Smooth muscle cell (in vitro differentiated cells): ENCODE measurements at regions not wholly inside any gene's neighbourhood (a gene's known extent, or its start where the extent isn't known, plus 50 kb on each side); places are given as distances from the start of the nearest gene placed in this dataset.
A peak's percentile ranks its signal among the peaks of the same experiment; 100 is the strongest.

ENCODE experiments used
- DNase-seq: peaks from one replicate; lab custom pipeline; 2025; ENCODE audit not compliant: unreplicated experiment; lab: John Stamatoyannopoulos, UW
- H2AFZ ChIP-seq: fragments of 200-600 bp; sonication (generic); 2 replicates; pipeline ENCODE4 v1.6.0; 2016; ENCODE audit warnings: antibody characterized with exemption, low read depth, mild to moderate bottlenecking
- H3F3A ChIP-seq: fragments of 200-600 bp; sonication (generic); 2 replicates; pipeline ENCODE4 v1.6.0; 2017; ENCODE audit warnings: antibody characterized with exemption, low read depth
- H3K27ac ChIP-seq: fragments of 200-600 bp; sonication (generic); 2 replicates; pipeline ENCODE4 v1.5.1; 2016; ENCODE audit warnings: low read depth, mild to moderate bottlenecking
- H3K27me3 ChIP-seq: fragments of 200-600 bp; sonication (generic); 2 replicates; pipeline ENCODE4 v1.6.1; 2016; ENCODE audit warnings: low read depth, mild to moderate bottlenecking
- H3K36me3 ChIP-seq: fragments of 200-600 bp; sonication (generic); 2 replicates; pipeline ENCODE4 v1.5.1; 2016; ENCODE audit warnings: low read depth
- H3K4me1 ChIP-seq: fragments of 200-600 bp; sonication (generic); 2 replicates; pipeline ENCODE4 v1.5.1; 2016; ENCODE audit warnings: low read depth
- H3K4me2 ChIP-seq: fragments of 200-600 bp; sonication (generic); 2 replicates; pipeline ENCODE4 v1.6.0; 2016; ENCODE audit warnings: mild to moderate bottlenecking
- H3K4me3 ChIP-seq: fragments of 200-600 bp; sonication (generic); 2 replicates; pipeline ENCODE4 v1.5.1; 2016; ENCODE audit warnings: mild to moderate bottlenecking
- H3K79me2 ChIP-seq: fragments of 200-600 bp; sonication (generic); 2 replicates; pipeline ENCODE4 v1.6.0; 2016; ENCODE audit warnings: low read depth, mild to moderate bottlenecking
- H3K9ac ChIP-seq: fragments of 200-600 bp; sonication (generic); 2 replicates; pipeline ENCODE4 v1.6.0; 2016; ENCODE audit warnings: low read depth
- H3K9me3 ChIP-seq: fragments of 200-600 bp; sonication (generic); replicated peaks from 2 replicates; pipeline ENCODE4 v1.5.1; 2016; ENCODE audit warnings: low read depth
- H4K20me1 ChIP-seq: fragments of 200-600 bp; sonication (generic); 2 replicates; pipeline ENCODE4 v1.6.0; 2016; ENCODE audit warnings: low read depth
- WGBS: methylation state at CpG from one replicate; pipeline ENCODE4 v1.1.7; 2016; ENCODE audit warnings: low lambda C conversion rate; 5-methylcytosine and 5-hydroxymethylcytosine counted together
- TF ChIP-seq, protein P1 (sequence below): fragments of 200-600 bp; sonication (generic); IDR thresholded peaks from 2 replicates; pipeline ENCODE4 v1.5.1; 2017; ENCODE audit warnings: borderline replicate concordance, mild to moderate bottlenecking, antibody characterized with exemption; ENCODE audit not compliant: insufficient read depth, poor library complexity, severe bottlenecking

GRCh38 chr4:189291939-189292338 is 648.7 kb upstream of the FRG1 start:
- H3K4me1 ChIP-seq: no peaks in the 10 kb centered on the region
- no peak overlapping the region for H3K4me2 ChIP-seq
- H3K4me3 ChIP-seq: no peak overlapping the region
- no peaks in the 10 kb centered on the region for H3K27me3 ChIP-seq
- no peaks in the 10 kb centered on the region for H4K20me1 ChIP-seq
- H3K36me3 ChIP-seq: no peaks in the 10 kb centered on the region
- H3K9ac ChIP-seq: no peak overlapping the region
- DNase-seq: no peak
- no peaks in the 10 kb centered on the region for H3F3A ChIP-seq
- H2AFZ ChIP-seq: no peak overlapping the region
- no peak overlapping the region for H3K27ac ChIP-seq
- TF ChIP-seq, protein P1, sequence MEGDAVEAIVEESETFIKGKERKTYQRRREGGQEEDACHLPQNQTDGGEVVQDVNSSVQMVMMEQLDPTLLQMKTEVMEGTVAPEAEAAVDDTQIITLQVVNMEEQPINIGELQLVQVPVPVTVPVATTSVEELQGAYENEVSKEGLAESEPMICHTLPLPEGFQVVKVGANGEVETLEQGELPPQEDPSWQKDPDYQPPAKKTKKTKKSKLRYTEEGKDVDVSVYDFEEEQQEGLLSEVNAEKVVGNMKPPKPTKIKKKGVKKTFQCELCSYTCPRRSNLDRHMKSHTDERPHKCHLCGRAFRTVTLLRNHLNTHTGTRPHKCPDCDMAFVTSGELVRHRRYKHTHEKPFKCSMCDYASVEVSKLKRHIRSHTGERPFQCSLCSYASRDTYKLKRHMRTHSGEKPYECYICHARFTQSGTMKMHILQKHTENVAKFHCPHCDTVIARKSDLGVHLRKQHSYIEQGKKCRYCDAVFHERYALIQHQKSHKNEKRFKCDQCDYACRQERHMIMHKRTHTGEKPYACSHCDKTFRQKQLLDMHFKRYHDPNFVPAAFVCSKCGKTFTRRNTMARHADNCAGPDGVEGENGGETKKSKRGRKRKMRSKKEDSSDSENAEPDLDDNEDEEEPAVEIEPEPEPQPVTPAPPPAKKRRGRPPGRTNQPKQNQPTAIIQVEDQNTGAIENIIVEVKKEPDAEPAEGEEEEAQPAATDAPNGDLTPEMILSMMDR: no peak
- H3K9me3 ChIP-seq: no peaks in the 10 kb centered on the region
- H3K79me2 ChIP-seq: no peaks in the 10 kb centered on the region

DNA sequence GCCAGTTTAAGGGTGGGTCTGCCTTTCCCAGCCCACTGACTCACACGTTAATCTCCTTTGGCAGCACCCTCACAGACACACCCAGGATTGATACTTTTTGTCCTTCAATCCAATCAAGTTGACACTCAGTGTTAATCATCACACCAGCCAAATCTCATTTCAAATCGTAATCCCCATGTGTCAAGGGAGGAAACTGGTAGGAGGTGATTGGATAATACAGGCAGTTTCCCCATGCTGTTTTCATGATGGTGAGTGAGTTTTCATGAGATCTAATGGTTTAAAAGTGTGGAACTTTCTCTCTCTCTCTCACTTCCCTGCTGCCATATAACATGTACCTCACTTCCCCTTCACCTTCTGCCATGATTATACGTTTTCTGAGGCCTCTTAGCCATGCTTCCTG is 647.2 kb upstream of the FRG1 start:
- Histone ChIP-seq H3K4me3 (no peak overlapping the region), H3K27ac (no peak overlapping the region), H4K20me1 (no peaks in the 10 kb centered on the region), H3K4me2 (no peak overlapping the region), H3K36me3 (no peaks in the 10 kb centered on the region), H3K27me3 (no peaks in the 10 kb centered on the region), H2AFZ (no peak overlapping the region), H3K9me3 (no peaks in the 10 kb centered on the region), H3F3A (no peaks in the 10 kb centered on the region), H3K4me1 (no peaks in the 10 kb centered on the region), H3K79me2 (no peaks in the 10 kb centered on the region), H3K9ac (no peak overlapping the region)
- TF ChIP-seq, protein P1: no peak
- 78% methylated on average over 3 of the region's 3 CpGs for WGBS
- DNase-seq: no peak

GRCh38 chr4:189294574-189294973 is 646.1 kb upstream of the FRG1 start:
- Histone ChIP-seq H4K20me1 (no peaks in the 10 kb centered on the region), H3K79me2 (no peaks in the 10 kb centered on the region), H3K4me2 (no peak overlapping the region), H3K27me3 (no peaks in the 10 kb centered on the region), H3K27ac (no peak overlapping the region), H3K4me3 (no peak overlapping the region), H3K4me1 (no peaks in the 10 kb centered on the region), H3F3A (no peaks in the 10 kb centered on the region), H2AFZ (no peak overlapping the region), H3K36me3 (no peaks in the 10 kb centered on the region), H3K9me3 (no peaks in the 10 kb centered on the region), H3K9ac (no peak overlapping the region)
- TF ChIP-seq, protein P1: no peak
- DNase-seq: no peak
- 89% methylated on average over 3 of the region's 3 CpGs for WGBS

- H3K4me2 ChIP-seq: no peak overlapping the region
- H3K27ac ChIP-seq: peak overlapping the region; percentile 5
- H3K9me3 ChIP-seq: no peaks in the 10 kb centered on the region
- H3F3A ChIP-seq: no peaks in the 10 kb centered on the region
- no peak for DNase-seq
- 54% methylated on average over 5 of the region's 5 CpGs for WGBS
- H3K9ac ChIP-seq: no peak overlapping the region
- H3K27me3 ChIP-seq: no peaks in the 10 kb centered on the region
- no peaks in the 10 kb centered on the region for H4K20me1 ChIP-seq
- H2AFZ ChIP-seq: peak overlapping the region; percentile 36
- no peaks in the 10 kb centered on the region for H3K4me1 ChIP-seq
- H3K36me3 ChIP-seq: no peaks in the 10 kb centered on the region
- TF ChIP-seq, protein P1: no peak
- no peaks in the 10 kb centered on the region for H3K79me2 ChIP-seq
- H3K4me3 ChIP-seq: no peak overlapping the region
Observed at GRCh38 chr4:189299706-189300105, 641.0 kb upstream of the FRG1 start.
